ENCODE measurements at regions not wholly inside any gene's neighbourhood (a gene's known extent, or its start where the extent isn't known, plus 50 kb on each side); places are given as distances from the start of the nearest gene placed in this dataset.
"Not testable (repeated sequence)": the region's sequence is repeated elsewhere in the genome, so short reads cannot be mapped to it uniquely, and the experiment has no call there.

GRCh38 chr18:47720741-47721140 is 209.7 kb downstream of the SMAD2 start:
- in situ Hi-C loops (cut with MboI; ENCODE audit: low sequenced_read_pairs) = no loop called here

GRCh38 chr18:47719096-47719780 is 211.2 kb downstream of the SMAD2 start:
- no peak overlapping the region for H3K4me3 ChIP-seq
- H3K36me3 ChIP-seq (replicated peaks) = no peaks in the 10 kb centered on the region
- no peak for DNase-seq (ENCODE audit: low spot score in 2 of 2)
- in situ Hi-C loops (cut with MboI; ENCODE audit: low sequenced_read_pairs) = no loop called here
- no peaks in the 10 kb centered on the region for H3K4me1 ChIP-seq
- H3K27me3 ChIP-seq (ENCODE audit: low read depth) = no peaks in the 10 kb centered on the region
- no peaks in the 10 kb centered on the region for H3K9me3 ChIP-seq

More at GRCh38 chr18:47720741-47721140, 209.7 kb downstream of the SMAD2 start:
- no peaks in the 10 kb centered on the region for H3K4me1 ChIP-seq
- no peaks in the 10 kb centered on the region for H3K9me3 ChIP-seq
- no peaks in the 10 kb centered on the region for H3K36me3 ChIP-seq (replicated peaks)
- DNase-seq (ENCODE audit: low spot score in 2 of 2) = no peak
- no peak overlapping the region for H3K4me3 ChIP-seq
- H3K27me3 ChIP-seq (ENCODE audit: low read depth) = no peaks in the 10 kb centered on the region

- no peak overlapping the region for H3K4me3 ChIP-seq
- in situ Hi-C loops (cut with MboI; ENCODE audit: low sequenced_read_pairs) = no loop called here
- H3K4me1 ChIP-seq = no peaks in the 10 kb centered on the region
- H3K36me3 ChIP-seq (replicated peaks) = no peaks in the 10 kb centered on the region
- no peak for DNase-seq (ENCODE audit: low spot score in 2 of 2)
- no peaks in the 10 kb centered on the region for H3K9me3 ChIP-seq
- H3K27me3 ChIP-seq (ENCODE audit: low read depth) = no peaks in the 10 kb centered on the region
Measured at GRCh38 chr18:47718646-47719045, 211.8 kb downstream of the SMAD2 start.

- in situ Hi-C loops (cut with MboI; ENCODE audit: low sequenced_read_pairs) = no loop called here
- H3K9me3 ChIP-seq = no peaks in the 10 kb centered on the region
- DNase-seq (ENCODE audit: low spot score in 2 of 2) = no peak
- no peaks in the 10 kb centered on the region for H3K4me1 ChIP-seq
- no peak overlapping the region for H3K4me3 ChIP-seq
- H3K27me3 ChIP-seq (ENCODE audit: low read depth) = no peaks in the 10 kb centered on the region
- H3K36me3 ChIP-seq (replicated peaks) = no peaks in the 10 kb centered on the region
Measured at GRCh38 chr18:47717257-47717656, 213.2 kb downstream of the SMAD2 start.

- DNase-seq (ENCODE audit: low spot score in 2 of 2) = no peak
- no peaks in the 10 kb centered on the region for H3K9me3 ChIP-seq
- no peaks in the 10 kb centered on the region for H3K4me1 ChIP-seq
- H3K27me3 ChIP-seq (ENCODE audit: low read depth) = no peaks in the 10 kb centered on the region
- H3K36me3 ChIP-seq (replicated peaks) = no peaks in the 10 kb centered on the region
- in situ Hi-C loops (cut with MboI; ENCODE audit: low sequenced_read_pairs) = no loop called here
- H3K4me3 ChIP-seq = no peak overlapping the region
Measured at GRCh38 chr18:47716632-47717185, 213.8 kb downstream of the SMAD2 start.

GRCh38 chr18:47710451-47710850 is 220.0 kb downstream of the SMAD2 start:
- in situ Hi-C loops (cut with MboI; ENCODE audit: low sequenced_read_pairs) = no loop called here
- Histone ChIP-seq H3K4me1 (no peaks in the 10 kb centered on the region), H3K9me3 (no peaks in the 10 kb centered on the region), H3K36me3 (replicated peaks) (no peaks in the 10 kb centered on the region), H3K27me3 (ENCODE audit: low read depth) (no peaks in the 10 kb centered on the region), H3K4me3 (no peak overlapping the region)
- no peak for DNase-seq (ENCODE audit: low spot score in 2 of 2)

- H3K36me3 ChIP-seq (replicated peaks) = no peaks in the 10 kb centered on the region
- in situ Hi-C loops (cut with MboI; ENCODE audit: low sequenced_read_pairs) = no loop called here
- no peaks in the 10 kb centered on the region for H3K27me3 ChIP-seq (ENCODE audit: low read depth)
- no peaks in the 10 kb centered on the region for H3K4me1 ChIP-seq
- H3K4me3 ChIP-seq = no peak overlapping the region
- no peak for DNase-seq (ENCODE audit: low spot score in 2 of 2)
- no peaks in the 10 kb centered on the region for H3K9me3 ChIP-seq
Measured at GRCh38 chr18:47709556-47709955, 220.9 kb downstream of the SMAD2 start.

GRCh38 chr18:47708206-47708605 is 222.3 kb downstream of the SMAD2 start:
- H3K4me3 ChIP-seq = no peak overlapping the region
- no peaks in the 10 kb centered on the region for H3K36me3 ChIP-seq (replicated peaks)
- no peaks in the 10 kb centered on the region for H3K4me1 ChIP-seq
- DNase-seq (ENCODE audit: low spot score in 2 of 2) = no peak
- in situ Hi-C loops (cut with MboI; ENCODE audit: low sequenced_read_pairs) = no loop called here
- H3K27me3 ChIP-seq (ENCODE audit: low read depth) = no peaks in the 10 kb centered on the region
- H3K9me3 ChIP-seq = no peaks in the 10 kb centered on the region

GRCh38 chr18:47701134-47701533 is 229.3 kb downstream of the SMAD2 start:
- no peak for DNase-seq (ENCODE audit: low spot score in 2 of 2)
- Histone ChIP-seq H3K36me3 (replicated peaks) (no peaks in the 10 kb centered on the region), H3K27me3 (ENCODE audit: low read depth) (peaks cover 3% of the 10 kb centered on the region; the same call in 1 of the 2 replicates), H3K4me3 (no peak overlapping the region), H3K4me1 (no peaks in the 10 kb centered on the region), H3K9me3 (no peaks in the 10 kb centered on the region)
- in situ Hi-C loops (cut with MboI; ENCODE audit: low sequenced_read_pairs) = no loop called here

- Histone ChIP-seq H3K4me3 (no peak overlapping the region), H3K27me3 (ENCODE audit: low read depth) (peaks cover 6% of the 10 kb centered on the region; the same call in 1 of the 2 replicates), H3K36me3 (replicated peaks) (no peaks in the 10 kb centered on the region), H3K9me3 (no peaks in the 10 kb centered on the region), H3K4me1 (no peaks in the 10 kb centered on the region)
- no peak for DNase-seq (ENCODE audit: low spot score in 2 of 2)
- in situ Hi-C loops (cut with MboI; ENCODE audit: low sequenced_read_pairs) = no loop called here
Measured at GRCh38 chr18:47696870-47697269, 233.6 kb downstream of the SMAD2 start.

- H3K4me1 ChIP-seq = no peaks in the 10 kb centered on the region
- in situ Hi-C loops (cut with MboI; ENCODE audit: low sequenced_read_pairs) = no loop called here
- no peaks in the 10 kb centered on the region for H3K36me3 ChIP-seq (replicated peaks)
- no peak for DNase-seq (ENCODE audit: low spot score in 2 of 2)
- H3K9me3 ChIP-seq = no peaks in the 10 kb centered on the region
- H3K27me3 ChIP-seq (ENCODE audit: low read depth) = 0 out of 2 replicates have a peak, but pooled peaks cover 2% of the 10 kb centered on the region
- no peak overlapping the region for H3K4me3 ChIP-seq
Measured at GRCh38 chr18:47691611-47692010, 238.8 kb downstream of the SMAD2 start.

- H3K36me3 ChIP-seq (replicated peaks); H3K4me3 ChIP-seq; H3K27me3 ChIP-seq (ENCODE audit: low read depth); H3K9me3 ChIP-seq; DNase-seq (ENCODE audit: low spot score in 2 of 2); in situ Hi-C loops (cut with MboI; ENCODE audit: low sequenced_read_pairs); H3K4me1 ChIP-seq: not testable (repeated sequence)
Measured at GRCh38 chr18:47690778-47691177, 239.7 kb downstream of the SMAD2 start.

- in situ Hi-C loops (cut with MboI; ENCODE audit: low sequenced_read_pairs) = loop anchor here (10.0 kb wide), 1 partner anchor 65 kb away; no protein-coding TSS in a partner anchor
- Histone ChIP-seq H3K4me3 (no peak overlapping the region), H3K27me3 (ENCODE audit: low read depth) (no peaks in the 10 kb centered on the region), H3K4me1 (no peaks in the 10 kb centered on the region), H3K9me3 (no peaks in the 10 kb centered on the region), H3K36me3 (replicated peaks) (no peaks in the 10 kb centered on the region)
- DNase-seq (ENCODE audit: low spot score in 2 of 2) = no peak
Measured at GRCh38 chr18:47689371-47689770, 241.1 kb downstream of the SMAD2 start.

- DNase-seq (ENCODE audit: low spot score in 2 of 2) = no peak
- no peaks in the 10 kb centered on the region for H3K27me3 ChIP-seq (ENCODE audit: low read depth)
- H3K4me1 ChIP-seq = no peaks in the 10 kb centered on the region
- H3K36me3 ChIP-seq (replicated peaks) = no peaks in the 10 kb centered on the region
- in situ Hi-C loops (cut with MboI; ENCODE audit: low sequenced_read_pairs) = loop anchor here (10.0 kb wide), 1 partner anchor 62 kb away; no protein-coding TSS in a partner anchor
- H3K4me3 ChIP-seq = no peak overlapping the region
- H3K9me3 ChIP-seq = no peaks in the 10 kb centered on the region
Measured at GRCh38 chr18:47686806-47687205, 243.7 kb downstream of the SMAD2 start.

Measured in HAP-1 (cell line).